ENCODE measurements at regions not wholly inside any gene's neighbourhood (a gene's known extent, or its start where the extent isn't known, plus 50 kb on each side); places are given as distances from the start of the nearest gene placed in this dataset.

- H3K36me3 Mint-ChIP-seq = no peaks in the 10 kb centered on the region
- H3K9me3 Mint-ChIP-seq = no peaks in the 10 kb centered on the region
- DNase-seq (no peak), ATAC-seq (no peak)
- 85% methylated on average over 10 of the region's 10 CpGs for WGBS (ENCODE audit: insufficient coverage)
- H3K4me3 ChIP-seq (ENCODE audit: low read length) = no peak overlapping the region
- no peaks in the 10 kb centered on the region for H3K4me1 Mint-ChIP-seq
- no peaks in the 10 kb centered on the region for H3K9me3 ChIP-seq (ENCODE audit: control insufficient read depth, insufficient read depth, low read length)
- no peak for TF ChIP-seq CTCF (IDR thresholded peaks at IDR 0.05)
- H3K27me3 Mint-ChIP-seq (ENCODE audit: low read depth in 2 of 2) = peaks cover 9 to 34% of the 10 kb centered on the region in 2 donors
- H3K4me1 ChIP-seq (ENCODE audit: control insufficient read depth, insufficient read depth, low read length) = no peaks in the 10 kb centered on the region
- intact Hi-C loops (cut with micrococcal nuclease) = no loop called here
- H3K36me3 ChIP-seq (ENCODE audit: control insufficient read depth, insufficient read depth, low read length) = no peaks in the 10 kb centered on the region
- H3K4me3 Mint-ChIP-seq = no peak overlapping the region
- H3K27ac ChIP-seq (ENCODE audit: low read length) = no peak overlapping the region
- no peaks in the 10 kb centered on the region for H3K27me3 ChIP-seq (ENCODE audit: control insufficient read depth, insufficient read depth, low read length)
- no peak overlapping the region for H3K27ac Mint-ChIP-seq
Measured at GRCh38 chr16:86723689-86724088, 145.3 kb downstream of the FOXL1 start.

- Histone ChIP-seq H3K9me3 (ENCODE audit: control insufficient read depth, insufficient read depth, low read length) (no peaks in the 10 kb centered on the region), H3K36me3 (ENCODE audit: control insufficient read depth, insufficient read depth, low read length) (no peaks in the 10 kb centered on the region), H3K27me3 (ENCODE audit: control insufficient read depth, insufficient read depth, low read length) (no peaks in the 10 kb centered on the region), H3K4me3 (ENCODE audit: low read length) (no peak overlapping the region), H3K27ac (ENCODE audit: low read length) (no peak overlapping the region), H3K4me1 (ENCODE audit: control insufficient read depth, insufficient read depth, low read length) (no peaks in the 10 kb centered on the region)
- H3K4me3 Mint-ChIP-seq = no peak overlapping the region
- DNase-seq (no peak), ATAC-seq (no peak)
- no peak overlapping the region for H3K27ac Mint-ChIP-seq
- no peaks in the 10 kb centered on the region for H3K4me1 Mint-ChIP-seq
- H3K27me3 Mint-ChIP-seq (ENCODE audit: low read depth in 2 of 2) = peaks cover 11 to 48% of the 10 kb centered on the region in 2 donors
- intact Hi-C loops (cut with micrococcal nuclease) = no loop called here
- 94% methylated on average over 10 of the region's 10 CpGs for WGBS (ENCODE audit: insufficient coverage)
- no peaks in the 10 kb centered on the region for H3K9me3 Mint-ChIP-seq
- no peaks in the 10 kb centered on the region for H3K36me3 Mint-ChIP-seq
- no peak for TF ChIP-seq CTCF (IDR thresholded peaks at IDR 0.05)
Measured at GRCh38 chr16:86725401-86725800, 147.1 kb downstream of the FOXL1 start.

GRCh38 chr16:86726340-86726739 is 148.0 kb downstream of the FOXL1 start:
- Histone ChIP-seq H3K27ac (ENCODE audit: low read length) (no peak overlapping the region), H3K4me1 (ENCODE audit: control insufficient read depth, insufficient read depth, low read length) (no peaks in the 10 kb centered on the region), H3K27me3 (ENCODE audit: control insufficient read depth, insufficient read depth, low read length) (no peaks in the 10 kb centered on the region), H3K4me3 (ENCODE audit: low read length) (no peak overlapping the region), H3K9me3 (ENCODE audit: control insufficient read depth, insufficient read depth, low read length) (no peaks in the 10 kb centered on the region), H3K36me3 (ENCODE audit: control insufficient read depth, insufficient read depth, low read length) (no peaks in the 10 kb centered on the region)
- Mint-ChIP-seq H3K4me3 (no peak overlapping the region), H3K36me3 (no peaks in the 10 kb centered on the region), H3K4me1 (no peaks in the 10 kb centered on the region), H3K9me3 (no peaks in the 10 kb centered on the region), H3K27ac (no peak overlapping the region), H3K27me3 (ENCODE audit: low read depth in 2 of 2) (peaks cover 17 to 55% of the 10 kb centered on the region in 2 donors)
- intact Hi-C loops (cut with micrococcal nuclease) = no loop called here
- DNase-seq (no peak), ATAC-seq (no peak)
- WGBS (ENCODE audit: insufficient coverage) = 85% methylated on average over 5 of the region's 5 CpGs
- TF ChIP-seq CTCF (IDR thresholded peaks at IDR 0.05) = no peak

GRCh38 chr16:86727131-86727530 is 148.8 kb downstream of the FOXL1 start:
- Mint-ChIP-seq H3K36me3 (no peaks in the 10 kb centered on the region), H3K27me3 (ENCODE audit: low read depth in 2 of 2) (peaks cover 23 to 59% of the 10 kb centered on the region in 2 donors), H3K4me3 (no peak overlapping the region), H3K4me1 (no peaks in the 10 kb centered on the region), H3K9me3 (no peaks in the 10 kb centered on the region), H3K27ac (no peak overlapping the region)
- Histone ChIP-seq H3K9me3 (ENCODE audit: control insufficient read depth, insufficient read depth, low read length) (no peaks in the 10 kb centered on the region), H3K27ac (ENCODE audit: low read length) (no peak overlapping the region), H3K4me1 (ENCODE audit: control insufficient read depth, insufficient read depth, low read length) (no peaks in the 10 kb centered on the region), H3K27me3 (ENCODE audit: control insufficient read depth, insufficient read depth, low read length) (no peaks in the 10 kb centered on the region), H3K36me3 (ENCODE audit: control insufficient read depth, insufficient read depth, low read length) (no peaks in the 10 kb centered on the region), H3K4me3 (ENCODE audit: low read length) (no peak overlapping the region)
- no peak for ATAC-seq
- DNase-seq = no peak
- 81% methylated on average over 6 of the region's 7 CpGs for WGBS (ENCODE audit: insufficient coverage)
- TF ChIP-seq CTCF (IDR thresholded peaks at IDR 0.05) = no peak
- intact Hi-C loops (cut with micrococcal nuclease) = no loop called here

Data from natural killer cell (primary cell).